HG03342 (cell line): ENCODE measurements at regions not wholly inside any gene's neighbourhood (a gene's known extent, or its start where the extent isn't known, plus 50 kb on each side); places are given as distances from the start of the nearest gene placed in this dataset.
"Not testable (repeated sequence)": the region's sequence is repeated elsewhere in the genome, so short reads cannot be mapped to it uniquely, and the experiment has no call there.

ENCODE experiments used
- ATAC-seq: cut with Tn5 transposase; IDR thresholded peaks from one replicate; pipeline ENCODE4 v1.9.1; 2021; ENCODE audit warnings: mild to moderate bottlenecking, moderate library complexity; ENCODE audit not compliant: unreplicated experiment

DNA sequence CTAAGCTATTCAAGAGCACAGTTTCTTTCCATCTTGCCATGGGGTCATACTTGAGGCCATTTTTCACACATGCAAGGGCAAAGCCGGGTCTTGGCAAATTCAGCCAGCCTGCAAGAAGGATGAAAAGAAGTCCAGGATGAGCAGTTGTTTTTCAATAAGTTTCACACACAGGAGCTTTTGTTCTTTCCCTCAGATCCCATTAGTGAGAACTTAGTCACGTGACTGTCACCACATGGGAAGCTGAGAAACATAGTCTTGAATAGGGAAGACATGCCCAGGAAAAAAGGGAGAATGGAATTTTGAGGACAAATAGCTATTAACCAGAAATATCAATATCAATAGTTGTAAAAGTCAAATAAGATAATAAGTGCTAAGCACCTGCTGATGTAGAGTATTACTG is 137.7 kb downstream of the AHR start:
- ATAC-seq, result no peak

DNA sequence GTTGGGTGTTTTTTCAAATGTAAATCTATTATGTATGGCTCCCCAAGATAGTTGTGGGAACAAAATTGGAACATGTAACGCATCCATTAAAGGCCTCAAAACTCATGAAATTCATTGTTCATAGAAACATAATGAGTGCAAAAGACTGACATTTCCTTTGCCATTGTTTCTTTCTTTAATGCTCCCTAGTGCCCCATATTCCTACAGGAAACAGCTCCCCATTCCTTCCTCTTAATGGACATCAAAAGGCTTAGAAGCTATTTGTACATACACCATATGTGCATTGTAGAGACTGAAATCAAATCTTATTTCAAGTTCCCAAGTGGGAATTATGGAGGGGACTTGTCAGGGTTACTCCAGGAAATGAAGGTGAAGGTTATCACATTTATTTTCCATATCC is 139.1 kb downstream of the AHR start:
- ATAC-seq, result no peak

GRCh38 chr7:17440025-17440784 is 141.8 kb downstream of the AHR start:
- not testable (repeated sequence) for ATAC-seq

GRCh38 chr7:17440831-17441230 is 142.4 kb downstream of the AHR start:
- ATAC-seq, result no peak

DNA sequence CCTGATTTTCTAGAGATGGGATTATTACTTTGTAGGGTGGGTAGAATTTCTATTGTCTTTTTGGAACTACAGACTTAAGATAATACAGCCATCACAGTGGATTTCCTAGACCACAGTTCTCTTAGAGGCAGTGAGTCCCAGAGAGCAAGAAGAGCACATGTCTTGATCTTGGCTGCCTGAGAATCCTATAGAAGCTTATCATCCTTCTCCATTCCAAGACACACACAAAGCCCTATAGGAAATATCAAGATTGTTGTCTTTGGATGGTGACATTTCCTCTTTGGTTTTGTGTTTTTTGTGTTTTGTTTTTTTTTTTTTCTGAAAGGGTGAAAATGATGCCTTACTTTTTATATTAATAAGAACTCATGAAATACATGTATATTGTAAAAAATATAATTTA is 143.1 kb downstream of the AHR start:
- ATAC-seq, result no peak

DNA sequence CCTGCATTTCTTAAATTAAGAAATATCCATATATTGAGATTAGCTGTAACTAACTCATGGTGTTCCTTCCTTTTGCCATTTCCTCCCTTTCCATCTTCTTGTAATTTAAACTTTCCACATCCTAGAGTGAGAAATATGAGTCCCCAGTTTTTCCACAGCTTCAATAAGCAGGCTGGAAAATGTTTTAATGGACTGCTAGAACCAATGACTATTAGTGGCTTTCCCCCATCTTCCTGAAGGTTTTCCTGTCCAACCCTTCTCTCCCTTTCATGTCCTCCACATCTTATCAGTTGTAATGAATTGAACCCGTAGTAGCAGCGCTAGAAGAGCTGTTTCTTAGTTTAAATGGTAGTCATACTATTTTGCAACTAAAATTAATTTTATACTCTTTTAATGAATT is 145.7 kb downstream of the AHR start:
- ATAC-seq, result no peak

DNA sequence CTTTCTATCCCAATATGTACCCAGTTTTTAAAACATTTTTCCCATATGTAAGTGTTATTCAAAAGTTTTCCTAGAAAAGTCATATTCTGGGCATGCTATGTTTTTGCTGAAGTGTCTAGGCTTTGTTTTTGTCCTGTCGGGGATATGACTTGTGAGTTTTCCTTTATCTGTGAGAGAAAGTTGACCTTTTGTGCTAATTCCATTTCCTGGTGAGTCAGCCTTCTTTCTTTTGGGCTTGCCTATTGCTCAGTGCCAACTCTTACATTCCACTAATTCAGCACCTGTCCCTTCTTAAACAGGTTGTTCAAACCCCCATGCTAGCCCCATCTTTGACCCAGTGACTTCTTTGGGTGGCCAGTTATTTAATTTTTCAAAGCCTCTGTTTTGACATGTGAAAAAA is 146.2 kb downstream of the AHR start:
- no peak for ATAC-seq

DNA sequence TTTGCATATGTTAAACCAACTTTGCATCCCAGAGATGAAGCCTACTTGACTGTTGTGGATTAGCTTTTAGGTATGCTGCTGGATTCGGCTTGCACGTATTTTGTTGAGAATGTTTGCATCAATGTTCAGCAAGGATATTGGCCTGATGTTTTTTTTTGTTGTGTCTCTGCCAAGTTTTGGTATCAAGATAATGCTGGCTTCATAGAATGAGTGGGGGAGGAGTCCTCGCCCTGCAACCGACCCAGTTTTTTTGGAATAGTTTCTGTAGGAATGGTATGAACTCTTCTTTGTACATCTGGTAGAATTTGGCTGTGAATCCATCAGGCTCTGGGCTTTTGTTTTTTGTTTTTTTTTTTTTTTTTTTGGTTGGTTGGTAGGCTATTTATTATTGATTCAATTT is 147.9 kb downstream of the AHR start:
- ATAC-seq, result no peak

DNA sequence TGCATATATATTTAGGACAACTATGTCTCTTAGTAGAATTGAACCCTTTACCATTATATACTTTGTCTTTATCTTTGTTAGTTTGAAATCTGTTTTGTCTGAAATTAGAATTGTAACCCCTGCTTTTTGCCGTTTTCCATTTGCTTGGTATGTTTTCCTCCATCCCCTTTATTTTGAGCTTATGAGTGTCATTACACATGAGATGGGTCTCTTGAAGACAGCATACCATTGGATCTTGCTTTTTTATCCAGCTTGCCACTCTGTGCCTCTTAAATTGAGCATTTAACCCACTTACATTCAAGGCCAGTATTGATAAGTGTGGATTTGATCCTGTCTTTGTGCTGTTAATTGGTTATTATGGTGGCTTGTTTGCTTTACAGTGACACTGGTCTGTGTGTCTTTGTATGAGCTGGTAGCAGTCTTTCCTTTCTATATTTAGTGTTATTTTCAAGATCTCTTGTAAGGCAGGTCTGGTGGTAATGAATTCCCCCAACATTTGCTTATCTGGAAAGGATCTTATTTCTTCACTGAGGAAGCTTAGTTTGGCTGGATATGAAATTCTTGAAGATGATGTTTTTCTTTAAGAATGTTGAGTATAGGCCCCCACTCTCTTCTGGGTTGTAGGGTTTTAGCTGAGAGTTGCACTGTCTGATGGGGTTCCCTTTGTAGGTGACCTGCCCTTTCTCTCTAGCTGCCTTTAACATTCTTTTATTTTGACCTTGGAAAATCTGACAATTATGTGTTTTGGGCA is 149.5 kb downstream of the AHR start:
- ATAC-seq, result no peak

DNA sequence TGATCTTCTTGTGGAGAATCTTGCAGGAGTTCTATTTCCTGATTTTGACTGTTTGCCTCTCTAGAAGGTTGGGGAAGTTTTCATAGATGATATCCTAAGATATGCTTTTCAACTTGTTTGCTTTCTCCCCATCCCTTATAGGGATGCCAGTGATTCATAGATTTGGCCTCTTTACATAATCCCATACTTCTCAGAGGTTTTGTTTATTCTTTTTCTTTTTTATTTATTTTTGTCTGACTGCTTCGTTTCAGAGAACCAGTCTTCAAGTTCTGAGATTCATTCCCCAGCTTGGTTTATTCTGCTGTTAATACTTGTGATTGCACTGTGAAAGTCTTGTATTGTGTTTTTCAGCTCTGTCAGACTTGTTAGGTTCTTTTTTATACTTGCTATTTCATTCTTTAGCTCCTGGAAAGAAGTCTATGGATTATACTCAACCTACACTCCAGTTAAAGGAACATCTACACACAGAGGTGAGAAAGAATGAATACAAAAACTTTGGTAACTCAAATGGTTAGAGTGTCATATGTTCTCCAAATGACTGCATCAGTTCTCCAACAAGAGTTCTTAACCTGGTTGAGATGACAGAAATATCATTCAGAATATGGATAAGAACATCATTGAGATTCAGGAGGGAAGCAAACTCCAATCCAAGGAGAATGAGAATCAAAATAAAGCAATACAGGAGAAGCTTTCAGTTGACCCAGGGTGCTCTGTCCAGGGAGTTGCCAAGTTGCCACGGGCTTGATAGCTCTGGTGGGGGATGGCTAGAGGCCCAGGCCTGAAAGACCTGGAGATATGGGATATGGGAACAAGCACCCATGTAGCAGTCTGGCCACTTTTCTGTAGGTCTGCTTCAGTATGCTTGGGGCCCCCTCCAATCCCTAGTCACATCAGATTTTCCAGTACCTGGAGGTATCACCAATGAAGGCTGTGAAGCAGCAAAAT is 150.3 kb downstream of the AHR start:
- ATAC-seq, result no peak

DNA sequence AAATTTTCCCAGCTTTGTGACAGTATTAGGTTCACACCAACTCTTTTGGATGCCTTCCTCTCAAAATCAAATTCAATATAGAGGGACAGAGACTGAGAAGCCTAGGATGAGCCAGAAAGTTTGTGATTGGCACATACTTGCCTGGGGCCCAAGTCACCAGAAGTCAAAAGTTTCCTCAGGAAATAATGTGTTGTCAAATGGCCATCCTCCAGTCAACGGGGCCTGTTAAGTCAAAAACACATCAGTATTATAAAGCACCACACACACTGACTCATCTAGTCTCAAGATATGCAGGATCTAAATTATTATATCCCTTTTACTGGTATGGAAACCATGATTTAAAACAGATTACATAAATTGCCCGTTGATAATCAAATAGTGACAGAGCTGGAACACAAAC is 158.1 kb downstream of the AHR start:
- ATAC-seq, result no peak

DNA sequence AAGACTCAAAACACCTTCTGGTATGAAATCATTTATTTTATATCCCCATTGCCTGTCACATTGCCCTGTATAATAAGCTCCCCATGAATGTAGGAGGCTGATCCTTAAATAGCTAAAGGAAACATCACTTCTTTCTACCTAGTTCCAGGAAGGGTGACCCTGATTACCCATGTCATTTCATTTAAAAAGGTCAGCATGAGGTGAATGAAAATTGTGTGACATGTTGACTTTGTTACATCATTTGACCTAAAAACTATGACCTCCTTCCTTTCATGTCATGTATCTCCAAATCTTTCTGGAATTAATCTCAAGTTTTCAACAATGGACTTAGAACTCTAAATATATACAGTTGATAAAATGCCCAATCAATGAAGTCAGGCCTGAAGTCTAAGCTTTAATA is 161.5 kb downstream of the AHR start:
- ATAC-seq, result no peak

DNA sequence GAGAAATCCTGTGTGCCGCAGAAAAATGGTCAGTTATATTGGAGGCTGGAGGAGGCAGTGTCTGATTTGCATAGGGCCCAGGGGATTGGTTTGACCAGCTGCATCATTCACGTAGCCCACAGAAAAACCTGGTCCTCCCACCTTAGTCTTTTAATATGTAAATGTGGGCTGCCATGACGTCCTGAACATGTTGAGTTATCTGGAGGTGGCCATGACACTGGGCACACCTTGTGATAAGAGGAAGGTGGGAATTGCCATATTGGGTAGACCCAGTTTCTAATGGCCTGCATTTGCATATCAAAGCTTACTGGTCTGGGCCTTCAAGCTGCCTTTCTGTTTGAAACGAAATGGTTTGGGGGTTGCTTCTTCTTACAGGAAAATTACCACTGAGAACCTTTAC is 162.2 kb downstream of the AHR start:
- no peak for ATAC-seq

GRCh38 chr7:17462131-17462631 is 163.7 kb downstream of the AHR start:
- ATAC-seq, result no peak

DNA sequence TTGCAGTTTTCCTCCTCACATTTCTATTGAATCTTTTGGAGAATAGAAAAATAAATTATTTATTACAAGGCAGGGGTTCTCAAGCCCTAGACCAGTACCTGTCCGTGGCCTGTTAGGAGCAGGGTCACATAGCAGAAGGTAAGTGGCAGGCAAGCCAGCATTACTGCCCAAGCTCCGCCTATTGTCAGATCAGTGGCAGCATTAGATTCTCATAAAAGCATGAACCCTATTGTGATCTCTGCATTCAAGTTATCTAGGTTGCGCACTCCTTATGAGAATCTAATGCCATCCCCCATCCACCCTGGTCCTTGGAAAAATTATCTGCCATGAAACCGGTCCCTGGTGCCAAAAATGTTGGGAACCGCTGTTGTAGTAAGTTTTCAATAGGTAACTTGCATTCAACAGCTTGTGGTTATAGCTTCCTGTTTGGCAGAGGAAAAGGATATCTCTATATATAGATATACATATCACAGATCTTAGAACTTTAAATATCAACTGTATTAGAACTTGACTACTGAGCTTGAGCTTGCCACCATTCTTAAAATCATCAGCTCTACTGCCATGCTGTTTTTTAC is 165.1 kb downstream of the AHR start:
- ATAC-seq, result no peak

DNA sequence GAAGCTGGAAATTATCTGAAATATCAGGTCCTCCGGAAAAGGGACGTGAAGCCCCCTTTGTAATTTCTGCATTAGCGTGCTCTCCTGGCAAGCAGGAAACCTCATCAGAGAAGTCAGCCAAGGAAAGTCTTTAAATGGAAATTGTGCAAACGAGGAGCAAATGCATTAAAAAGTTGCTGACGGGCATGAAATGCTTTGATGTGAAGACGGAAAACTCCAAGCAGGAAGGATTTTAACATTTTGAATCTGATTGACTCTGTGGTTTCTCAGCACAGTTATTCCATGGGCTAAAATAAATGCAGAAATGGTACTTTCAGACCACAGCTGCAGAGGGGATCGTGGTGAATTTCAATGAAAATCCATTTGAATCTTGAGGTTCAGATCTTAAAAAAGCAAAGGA is 167.8 kb downstream of the AHR start:
- ATAC-seq, result no peak

DNA sequence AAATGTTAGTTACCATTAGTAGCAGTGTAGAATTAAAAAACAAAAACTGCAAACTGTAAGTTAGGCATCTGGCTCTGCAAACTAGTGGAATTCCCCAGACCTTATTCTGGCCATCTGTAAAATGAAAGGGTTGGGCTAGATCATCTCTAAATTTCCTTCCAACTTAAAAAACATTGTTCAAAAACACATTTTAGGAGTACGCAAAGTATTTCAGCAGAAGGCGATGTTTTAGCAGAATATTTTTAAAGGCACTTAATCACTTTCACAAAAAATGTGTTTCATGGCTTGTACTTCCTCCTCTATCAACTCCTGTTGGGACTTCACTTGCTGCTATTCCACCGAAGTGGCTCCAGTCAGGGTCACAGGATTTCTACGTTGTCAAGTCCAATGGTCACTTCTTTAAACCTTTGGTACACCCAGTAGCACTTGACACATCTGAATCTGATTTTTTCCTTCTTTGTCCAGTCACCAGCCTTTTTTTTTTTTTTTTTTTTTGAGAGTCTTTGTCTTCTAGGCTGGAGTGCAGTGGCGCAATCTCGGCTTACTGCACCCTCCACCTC is 169.0 kb downstream of the AHR start:
- no peak for ATAC-seq

- ATAC-seq, result no peak
Measured at GRCh38 chr7:17471325-17471724, 172.9 kb downstream of the AHR start.

DNA sequence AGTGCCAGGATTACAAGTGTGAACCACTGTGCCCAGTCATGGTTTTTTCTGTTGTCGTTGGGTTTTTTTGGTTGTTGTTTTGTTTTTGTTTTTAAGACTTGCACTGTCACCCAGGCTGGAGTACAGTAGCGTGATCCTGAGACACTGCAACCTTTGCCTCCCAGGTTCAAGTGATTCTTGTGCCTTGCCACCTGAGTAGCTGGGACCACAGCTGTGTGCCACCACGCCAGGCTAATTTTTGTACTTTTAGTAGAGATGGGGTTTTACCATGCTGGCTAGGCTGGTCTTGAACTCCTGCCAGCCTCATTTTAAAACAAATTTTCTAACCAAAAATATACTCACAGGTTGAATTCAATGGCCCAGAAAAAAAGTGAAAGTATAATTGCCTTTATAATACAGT is 174.1 kb downstream of the AHR start:
- ATAC-seq, result no peak

DNA sequence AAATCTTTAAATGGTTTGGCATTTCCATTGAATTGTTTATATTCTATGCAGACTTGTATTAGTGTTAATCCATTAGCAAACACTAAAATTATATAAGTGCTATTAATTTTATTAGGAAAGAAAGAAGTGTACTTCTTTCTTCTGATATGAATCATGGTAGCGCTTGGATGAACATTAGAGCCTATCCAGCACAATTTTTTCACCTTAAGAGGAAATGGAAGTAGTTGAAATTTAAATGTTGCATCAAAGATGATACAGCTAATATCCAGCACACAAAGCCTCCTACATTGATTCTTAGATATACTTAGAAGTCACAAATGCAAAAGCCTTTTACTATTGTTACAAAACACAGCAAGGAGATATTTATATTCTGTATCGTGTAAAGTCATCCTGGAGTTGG is 174.5 kb downstream of the AHR start:
- ATAC-seq, result no peak
